Activated naive CD8-positive, alpha-beta T cell treated with anti-CD3 and anti-CD28 coated beads, Interleukin-2, amount 10 ng/mL, durations not matched to agents 7 days and 5 days (primary cell): ENCODE measurements at regions not wholly inside any gene's neighbourhood (a gene's known extent, or its start where the extent isn't known, plus 50 kb on each side); places are given as distances from the start of the nearest gene placed in this dataset.

Source experiments
- ATAC-seq: fragments of 150-1000 bp; cut with Tn5 transposase; one replicate; pipeline ENCODE4 v1.10.0; 2021; ENCODE audit warnings: low read depth, moderate library complexity
- POLR2A ChIA-PET: fragments of 350-600 bp; sonication (Branson Sonifier 250); formaldehyde crosslinking; loops from one replicate; lab custom pipeline; 2021; ENCODE audit warnings: antibody characterized with exemption; lab: Charles Lee
- DNase-seq: peaks from one replicate; pipeline ENCODE4 v3.0.0; 2021
- H3K27ac Mint-ChIP-seq: one replicate; pipeline ENCODE4 v1.8.0; 2022; ENCODE audit warnings: mild to moderate bottlenecking, mixed read lengths
- H3K27me3 Mint-ChIP-seq: one replicate; pipeline ENCODE4 v1.8.0; 2022; ENCODE audit warnings: mild to moderate bottlenecking, moderate library complexity, mixed read lengths
- H3K36me3 Mint-ChIP-seq: one replicate; pipeline ENCODE4 v1.8.0; 2021; ENCODE audit warnings: mild to moderate bottlenecking, mixed read lengths
- H3K4me1 Mint-ChIP-seq: one replicate; pipeline ENCODE4 v1.8.0; 2021; ENCODE audit warnings: mixed read lengths
- H3K4me3 Mint-ChIP-seq: one replicate; pipeline ENCODE4 v1.8.0; 2022; ENCODE audit warnings: mild to moderate bottlenecking, moderate library complexity, mixed read lengths
- H3K9me3 Mint-ChIP-seq: one replicate; pipeline ENCODE4 v1.8.0; 2021; ENCODE audit warnings: mixed read lengths

- ATAC-seq (no peak), DNase-seq (no peak)
- Mint-ChIP-seq H3K27me3 (no peaks in the 10 kb centered on the region), H3K27ac (no peak overlapping the region), H3K9me3 (peaks cover under 1% of the 10 kb centered on the region), H3K36me3 (no peaks in the 10 kb centered on the region), H3K4me1 (no peaks in the 10 kb centered on the region), H3K4me3 (no peak overlapping the region)
- POLR2A ChIA-PET, result no interaction called here
Observed at GRCh38 chr7:54701982-54702381, 57.0 kb downstream of the SEC61G start.

DNA sequence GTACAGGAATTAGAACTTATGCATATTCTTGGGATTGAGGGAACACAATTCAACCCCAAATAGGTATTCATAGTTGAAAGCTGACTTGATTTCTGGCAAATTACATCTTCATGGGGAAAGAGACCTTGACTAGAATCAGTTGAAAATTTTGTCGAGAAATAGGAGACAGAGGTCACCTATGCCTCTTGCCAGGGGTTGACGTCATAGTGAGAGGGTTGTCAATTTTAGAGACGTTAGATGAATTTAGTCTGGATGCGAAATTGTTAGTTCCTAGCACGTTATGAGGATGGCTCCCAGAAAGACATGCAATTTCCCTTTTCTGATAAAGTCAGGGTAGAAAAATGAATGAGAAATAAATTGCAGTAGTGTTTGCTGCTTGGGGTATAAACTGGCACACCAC is 59.3 kb downstream of the SEC61G start:
- no peaks in the 10 kb centered on the region for H3K4me1 Mint-ChIP-seq
- no peaks in the 10 kb centered on the region for H3K36me3 Mint-ChIP-seq
- no peaks in the 10 kb centered on the region for H3K27me3 Mint-ChIP-seq
- H3K4me3 Mint-ChIP-seq, result no peak overlapping the region
- ATAC-seq (no peak), DNase-seq (no peak)
- H3K9me3 Mint-ChIP-seq, result no peaks in the 10 kb centered on the region
- POLR2A ChIA-PET, result no interaction called here
- no peak overlapping the region for H3K27ac Mint-ChIP-seq

- Mint-ChIP-seq H3K27ac (no peak overlapping the region), H3K9me3 (no peaks in the 10 kb centered on the region), H3K4me3 (no peak overlapping the region), H3K4me1 (no peaks in the 10 kb centered on the region), H3K27me3 (no peaks in the 10 kb centered on the region), H3K36me3 (no peaks in the 10 kb centered on the region)
- POLR2A ChIA-PET, result no interaction called here
- ATAC-seq (no peak), DNase-seq (no peak)
Observed at GRCh38 chr7:54697659-54698186, 61.3 kb downstream of the SEC61G start.

- POLR2A ChIA-PET, result no interaction called here
- no peaks in the 10 kb centered on the region for H3K36me3 Mint-ChIP-seq
- peaks cover 2% of the 10 kb centered on the region for H3K9me3 Mint-ChIP-seq
- H3K4me1 Mint-ChIP-seq, result no peaks in the 10 kb centered on the region
- H3K27me3 Mint-ChIP-seq, result no peaks in the 10 kb centered on the region
- H3K4me3 Mint-ChIP-seq, result no peak overlapping the region
- no peak for DNase-seq
- H3K27ac Mint-ChIP-seq, result no peak overlapping the region
- ATAC-seq, result no peak
Observed at GRCh38 chr7:54690892-54691291, 68.1 kb downstream of the SEC61G start.

- DNase-seq (no peak), ATAC-seq (no peak)
- H3K27me3 Mint-ChIP-seq, result no peaks in the 10 kb centered on the region
- no peaks in the 10 kb centered on the region for H3K4me1 Mint-ChIP-seq
- H3K4me3 Mint-ChIP-seq, result no peak overlapping the region
- no peaks in the 10 kb centered on the region for H3K36me3 Mint-ChIP-seq
- peaks cover 2% of the 10 kb centered on the region for H3K9me3 Mint-ChIP-seq
- POLR2A ChIA-PET, result no interaction called here
- H3K27ac Mint-ChIP-seq, result no peak overlapping the region
Observed at GRCh38 chr7:54690050-54690443, 69.0 kb downstream of the SEC61G start.

- DNase-seq, result no peak
- peaks cover 3% of the 10 kb centered on the region for H3K9me3 Mint-ChIP-seq
- H3K27me3 Mint-ChIP-seq, result no peaks in the 10 kb centered on the region
- no peaks in the 10 kb centered on the region for H3K36me3 Mint-ChIP-seq
- POLR2A ChIA-PET, result no interaction called here
- H3K27ac Mint-ChIP-seq, result no peak overlapping the region
- H3K4me3 Mint-ChIP-seq, result no peak overlapping the region
- ATAC-seq, result no peak
- no peaks in the 10 kb centered on the region for H3K4me1 Mint-ChIP-seq
Observed at GRCh38 chr7:54689394-54690049, 69.5 kb downstream of the SEC61G start.

- Mint-ChIP-seq H3K4me1 (no peaks in the 10 kb centered on the region), H3K4me3 (no peak overlapping the region), H3K27ac (no peak overlapping the region), H3K9me3 (peaks cover 3% of the 10 kb centered on the region), H3K27me3 (no peaks in the 10 kb centered on the region), H3K36me3 (no peaks in the 10 kb centered on the region)
- DNase-seq (no peak), ATAC-seq (no peak)
- POLR2A ChIA-PET, result no interaction called here
Observed at GRCh38 chr7:54687462-54688212, 71.4 kb downstream of the SEC61G start.

DNA sequence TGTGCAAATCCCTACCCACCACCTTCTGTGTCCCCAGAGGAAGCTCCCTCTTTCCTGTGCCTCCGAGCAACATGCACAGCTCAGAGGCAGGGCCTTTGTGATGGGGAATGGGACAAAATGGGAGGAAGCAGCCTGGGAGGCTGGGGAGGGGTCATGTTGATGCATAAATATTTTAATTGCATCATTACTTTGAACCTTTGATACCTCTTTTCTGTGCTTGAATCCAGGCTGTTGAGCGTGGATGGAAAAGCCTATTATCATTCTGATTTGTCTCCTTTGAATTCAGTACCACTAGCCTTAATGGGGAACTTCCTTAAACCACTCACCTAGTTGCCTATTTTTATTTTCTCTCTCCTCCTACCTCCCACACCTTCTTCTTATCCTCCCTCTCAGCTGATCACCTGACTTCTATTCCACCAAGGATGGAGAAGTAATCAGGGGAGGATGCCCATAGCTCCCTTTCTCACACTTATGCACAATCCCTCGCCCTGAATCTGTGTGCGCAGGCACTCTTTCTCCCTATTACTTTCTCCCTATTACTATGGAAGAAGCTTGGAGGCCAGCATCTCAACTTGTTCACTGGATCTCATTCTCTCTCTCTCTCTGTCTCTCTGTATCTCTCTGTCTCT is 78.5 kb downstream of the SEC61G start:
- no peaks in the 10 kb centered on the region for H3K36me3 Mint-ChIP-seq
- no peak overlapping the region for H3K4me3 Mint-ChIP-seq
- DNase-seq (no peak), ATAC-seq (no peak)
- POLR2A ChIA-PET, result no interaction called here
- H3K9me3 Mint-ChIP-seq, result peaks cover 2% of the 10 kb centered on the region
- H3K27ac Mint-ChIP-seq, result no peak overlapping the region
- no peaks in the 10 kb centered on the region for H3K4me1 Mint-ChIP-seq
- no peaks in the 10 kb centered on the region for H3K27me3 Mint-ChIP-seq

- ATAC-seq (no peak), DNase-seq (no peak)
- no peak overlapping the region for H3K27ac Mint-ChIP-seq
- H3K27me3 Mint-ChIP-seq, result no peaks in the 10 kb centered on the region
- no peak overlapping the region for H3K4me3 Mint-ChIP-seq
- no peaks in the 10 kb centered on the region for H3K4me1 Mint-ChIP-seq
- POLR2A ChIA-PET, result no interaction called here
- no peaks in the 10 kb centered on the region for H3K36me3 Mint-ChIP-seq
- no peaks in the 10 kb centered on the region for H3K9me3 Mint-ChIP-seq
Observed at GRCh38 chr7:54679490-54679817, 79.6 kb downstream of the SEC61G start.

- Mint-ChIP-seq H3K9me3 (no peaks in the 10 kb centered on the region), H3K27ac (no peak overlapping the region), H3K4me3 (no peak overlapping the region), H3K27me3 (no peaks in the 10 kb centered on the region), H3K36me3 (no peaks in the 10 kb centered on the region), H3K4me1 (no peaks in the 10 kb centered on the region)
- POLR2A ChIA-PET, result no interaction called here
- no peak for DNase-seq
- no peak for ATAC-seq
Observed at GRCh38 chr7:54678763-54679489, 80.1 kb downstream of the SEC61G start.

GRCh38 chr7:54674891-54675290 is 84.1 kb downstream of the SEC61G start:
- no peaks in the 10 kb centered on the region for H3K4me1 Mint-ChIP-seq
- H3K9me3 Mint-ChIP-seq, result peaks cover 3% of the 10 kb centered on the region
- H3K36me3 Mint-ChIP-seq, result no peaks in the 10 kb centered on the region
- DNase-seq (no peak), ATAC-seq (no peak)
- H3K4me3 Mint-ChIP-seq, result no peak overlapping the region
- H3K27me3 Mint-ChIP-seq, result no peaks in the 10 kb centered on the region
- POLR2A ChIA-PET, result no interaction called here
- no peak overlapping the region for H3K27ac Mint-ChIP-seq

DNA sequence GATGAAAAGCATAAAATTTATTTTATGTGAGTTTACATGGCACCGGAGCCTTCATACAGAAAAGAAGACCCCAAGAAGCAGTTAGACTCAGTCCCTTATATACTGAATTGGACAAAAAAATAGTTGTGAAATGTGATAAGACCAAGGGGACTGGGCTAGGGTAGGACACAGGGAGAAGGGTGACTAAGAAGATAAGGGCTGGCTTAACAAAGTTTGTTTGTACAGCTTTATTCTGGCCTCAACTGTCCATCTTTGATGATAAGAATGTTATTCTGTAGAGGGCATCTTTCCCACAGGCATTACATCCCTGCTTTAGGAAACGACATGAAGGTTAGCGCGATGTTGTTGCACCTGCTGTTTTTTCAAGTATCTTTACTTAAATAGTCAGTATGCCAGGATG is 86.5 kb downstream of the SEC61G start:
- peaks cover 3% of the 10 kb centered on the region for H3K9me3 Mint-ChIP-seq
- no peak overlapping the region for H3K4me3 Mint-ChIP-seq
- POLR2A ChIA-PET, result no interaction called here
- H3K27me3 Mint-ChIP-seq, result no peaks in the 10 kb centered on the region
- no peaks in the 10 kb centered on the region for H3K4me1 Mint-ChIP-seq
- DNase-seq (no peak), ATAC-seq (no peak)
- H3K36me3 Mint-ChIP-seq, result no peaks in the 10 kb centered on the region
- no peak overlapping the region for H3K27ac Mint-ChIP-seq
